Hematopoietic multipotent progenitor cell treated with erythropoietin and hydrocortisone succinate and interleukin-3 and kit ligand, for 8 days (in vitro differentiated cells): ENCODE measurements at regions not wholly inside any gene's neighbourhood (a gene's known extent, or its start where the extent isn't known, plus 50 kb on each side); places are given as distances from the start of the nearest gene placed in this dataset.

Experiments used
- DNase-seq: peaks from one replicate; pipeline ENCODE4 v3.0.0-alpha.2; 2015

GRCh38 chr6:134117409-134117808 lies 65.0 kb upstream of the SLC2A12 start:
- DNase-seq, result no peak

GRCh38 chr6:134115715-134116074 lies 63.3 kb upstream of the SLC2A12 start:
- DNase-seq, result no peak

- DNase-seq, result no peak
These were observed 62.7 kb upstream of the SLC2A12 start for GRCh38 chr6:134114918-134115714.

GRCh38 chr6:134114489-134114888 lies 62.1 kb upstream of the SLC2A12 start:
- no peak for DNase-seq

- DNase-seq, result no peak
These were observed 59.3 kb upstream of the SLC2A12 start for GRCh38 chr6:134111726-134112125.

GRCh38 chr6:134111062-134111677 lies 58.7 kb upstream of the SLC2A12 start:
- peak; percentile 84 for DNase-seq

- no peak for DNase-seq
These were observed 54.3 kb upstream of the SLC2A12 start for GRCh38 chr6:134106702-134107101.

- DNase-seq, result no peak
These were observed 53.5 kb upstream of the SLC2A12 start for GRCh38 chr6:134105940-134106339.

- peak; percentile 80 for DNase-seq
These were observed 50.6 kb upstream of the SLC2A12 start for GRCh38 chr6:134103006-134103405.
